GM12878 (cell line): ENCODE measurements at regions not wholly inside any gene's neighbourhood (a gene's known extent, or its start where the extent isn't known, plus 50 kb on each side); places are given as distances from the start of the nearest gene placed in this dataset.

Experiments
- ATAC-seq: fragments of 200-7000 bp; cut with Tn5 transposase; 3 replicates; pipeline ENCODE4 v1.9.1; 2020; ENCODE audit warnings: mild to moderate bottlenecking, moderate library complexity
- BruUV-seq: library from RNA; stranded (reverse); fragments of 400-500 nt; replicated peaks from 2 replicates; lab custom pipeline; 2021; lab: Mats Ljungman, UMichigan
- CTCF ChIA-PET: fragments of 300-600 bp; sonication (Branson Sonifier 250); formaldehyde crosslinking; extraction: SDS; loops from one replicate; lab custom pipeline; 2021; ENCODE audit warnings: inconsistent platforms; lab: Yijun Ruan, JAX
- POLR2A ChIA-PET: fragments of 350-600 bp; formaldehyde crosslinking; extraction: SDS; loops from one replicate; lab custom pipeline; 2021; ENCODE audit warnings: inconsistent platforms; lab: Charles Lee
- RAD21 ChIA-PET: fragments of 300-600 bp; sonication (Branson Sonifier 250); formaldehyde crosslinking; loops from one replicate; lab custom pipeline; 2023; ENCODE audit warnings: antibody characterized with exemption; ENCODE audit not compliant: unreplicated experiment; lab: Charles Lee
- SMC1A ChIA-PET: fragments of 300-600 bp; sonication (Branson Sonifier 250); formaldehyde crosslinking; loops from one replicate; lab custom pipeline; 2023; ENCODE audit not compliant: unreplicated experiment, uncharacterized antibody; lab: Charles Lee
- DNase-seq: peaks from one replicate; pipeline ENCODE4 v3.0.0-alpha.2; 2011; ENCODE audit warnings: low read depth, low spot score
- FAIRE-seq: peaks from 3 replicates; lab custom pipeline; 2011; peaks lifted over from hg19 to GRCh38; lab: Jason Lieb, UNC
- H2AFZ ChIP-seq: 2 replicates; pipeline ENCODE4 v1.6.0; 2011; ENCODE audit warnings: low read depth, low read length, control low read depth; ENCODE audit not compliant: control insufficient read depth
- H3K27ac ChIP-seq: 2 replicates; pipeline ENCODE4 v1.5.1; 2011; ENCODE audit warnings: control low read depth; ENCODE audit not compliant: control insufficient read depth, insufficient read depth
- H3K27me3 ChIP-seq, 2 experiments: replicated peaks in 1 of 2; 2 replicates each; pipeline versions ENCODE4 v1.6.0 to v1.6.1; 2011; ENCODE audit warnings: low read length in 1 of 2; ENCODE audit not compliant: control insufficient read depth in 2 of 2, insufficient read depth in 2 of 2
- H3K36me3 ChIP-seq, 2 experiments: 2 replicates each; pipeline ENCODE4 v1.5.1; 2011; ENCODE audit warnings: low read length in 1 of 2; ENCODE audit not compliant: control insufficient read depth in 2 of 2, insufficient read depth in 2 of 2
- H3K4me1 ChIP-seq: 2 replicates; pipeline ENCODE4 v1.6.1; 2011; ENCODE audit warnings: mild to moderate bottlenecking, low read length, moderate library complexity, mixed read lengths; ENCODE audit not compliant: control insufficient read depth, insufficient read depth
- H3K4me2 ChIP-seq: 2 replicates; pipeline ENCODE4 v1.6.0; 2011; ENCODE audit warnings: control low read depth; ENCODE audit not compliant: control insufficient read depth, insufficient read depth
- H3K4me3 ChIP-seq: fragments of 200-600 bp; sonication (generic); 2 replicates; pipeline ENCODE4 v1.5.1; 2016
- H3K79me2 ChIP-seq: 2 replicates; pipeline ENCODE4 v1.6.0; 2011; ENCODE audit warnings: low read length; ENCODE audit not compliant: control insufficient read depth, insufficient read depth
- H3K9ac ChIP-seq: 2 replicates; pipeline ENCODE4 v1.8.0; 2011; ENCODE audit warnings: low read length, control low read depth, mixed read lengths; ENCODE audit not compliant: control insufficient read depth, insufficient read depth
- H3K9me3 ChIP-seq: replicated peaks from 3 replicates; pipeline ENCODE4 v1.5.1; 2011; ENCODE audit warnings: mild to moderate bottlenecking, low read length; ENCODE audit not compliant: control insufficient read depth, insufficient read depth
- H4K20me1 ChIP-seq: 2 replicates; pipeline ENCODE4 v1.6.0; 2011; ENCODE audit not compliant: control insufficient read depth, insufficient read depth
- BHLHE40 ChIP-seq, 2 experiments: fragments of 450-650 bp in 1 of 2; IDR thresholded peaks; 2 replicates each; pipeline ENCODE4 v1.6.1; 2011 to 2017; ENCODE audit warnings: low read depth in 2 of 2, borderline replicate concordance in 1 of 2, improper control_type of control experiment in 1 of 2, low read length in 1 of 2, mild to moderate bottlenecking in 1 of 2
- KDM1A ChIP-seq: fragments of 200-600 bp; sonication (generic); IDR thresholded peaks from 2 replicates; pipeline ENCODE4 v1.6.1; 2016; ENCODE audit warnings: borderline replicate concordance
- MEF2A ChIP-seq: IDR thresholded peaks from 2 replicates; pipeline ENCODE4 v1.6.1; 2011; ENCODE audit warnings: low read depth, mild to moderate bottlenecking, low read length, moderate library complexity; ENCODE audit not compliant: insufficient read depth
- PRDM15 ChIP-seq: fragments of 450-650 bp; formaldehyde crosslinking; IDR thresholded peaks from 2 replicates; pipeline ENCODE4 v1.4.0; 2020; ENCODE audit warnings: mild to moderate bottlenecking, moderate library complexity
- ZBTB40 ChIP-seq: fragments of 450-650 bp; IDR thresholded peaks from 2 replicates; pipeline ENCODE4 v1.6.1; 2016; ENCODE audit warnings: mild to moderate bottlenecking, moderate library complexity, borderline replicate concordance
- WGBS: methylation state at CpG from one replicate; pipeline ENCODE4 v1.1.6; 2016; ENCODE audit warnings: low lambda C conversion rate; ENCODE audit not compliant: insufficient replicate concordance, insufficient coverage; ENCODE audit errors: missing lambda C conversion rate; 5-methylcytosine and 5-hydroxymethylcytosine counted together
- in situ Hi-C: fragments of 300-500 bp; cut with MboI; formaldehyde crosslinking; loops from 9 replicates; pipeline ENCODE4 v1.14.3; 2018; ENCODE audit warnings: mixed read lengths
- intact Hi-C: fragments of 100-400 bp; cut with micrococcal nuclease; formaldehyde crosslinking; loops from one replicate; pipeline ENCODE4 v1.14.2; 2022; ENCODE audit not compliant: unreplicated experiment

GRCh38 chr6:139868576-139868975 is 494.1 kb upstream of the CITED2 start:
- ChIA-PET SMC1A (interaction anchor here (1.3 to 2.0 kb wide), 2 partner anchors 15 to 499 kb away, joined by 5 read pairs; no protein-coding TSS in a partner anchor), POLR2A (no interaction called here), RAD21 (interaction anchor here (1.1 kb wide), 1 partner anchor 14 kb away, joined by 5 read pairs; no protein-coding TSS in a partner anchor), CTCF (interaction anchor here (1.2 to 1.4 kb wide), 2 partner anchors 14 to 499 kb away, joined by 3 to 5 read pairs; no protein-coding TSS in a partner anchor)
- ATAC-seq: no peak
- H3K27me3 ChIP-seq: no peaks in the 10 kb centered on the region
- H3K4me2 ChIP-seq: no peak overlapping the region
- DNase-seq: no peak
- no peaks in the 10 kb centered on the region for H3K4me1 ChIP-seq
- H4K20me1 ChIP-seq: no peaks in the 10 kb centered on the region
- no peak overlapping the region for H2AFZ ChIP-seq
- TF ChIP-seq PRDM15 (no peak), BHLHE40 (IDR thresholded peaks at IDR 0.05; ENCODE audit: borderline replicate concordance in 1 of 2, low read depth in 2 of 2, low read length in 1 of 2) (no peak), ZBTB40 (no peak), KDM1A (no peak), MEF2A (no peak)
- no peak overlapping the region for H3K9ac ChIP-seq
- H3K27ac ChIP-seq: no peak overlapping the region
- intact Hi-C loops: no loop called here
- in situ Hi-C loops: no loop called here
- no peaks in the 10 kb centered on the region for H3K9me3 ChIP-seq
- BruUV-seq: no TSS peak
- no peaks in the 10 kb centered on the region for H3K36me3 ChIP-seq
- H3K79me2 ChIP-seq: no peaks in the 10 kb centered on the region
- whole genome bisulfite sequencing: 65% methylated on average over 2 of the region's 2 CpGs
- no peak for FAIRE-seq
- no peak overlapping the region for H3K4me3 ChIP-seq
